GM12873 (cell line): ENCODE measurements at regions not wholly inside any gene's neighbourhood (a gene's known extent, or its start where the extent isn't known, plus 50 kb on each side); places are given as distances from the start of the nearest gene placed in this dataset.

Source experiments
- CTCF ChIP-seq: IDR thresholded peaks from 2 replicates; pipeline ENCODE4 v1.5.1; 2012; ENCODE audit warnings: low read depth, mild to moderate bottlenecking, moderate library complexity, low read length, control low read depth; ENCODE audit not compliant: insufficient read depth; ENCODE audit errors: missing control alignments

- no peak for TF ChIP-seq CTCF
Measured at GRCh38 chr18:77187189-77187588, 54.6 kb upstream of the MBP start.

- no peak for TF ChIP-seq CTCF
Measured at GRCh38 chr18:77191071-77191751, 58.4 kb upstream of the GALR1 start.

GRCh38 chr18:77197073-77197472 is 52.6 kb upstream of the GALR1 start:
- peak; percentile 42 for TF ChIP-seq CTCF

GRCh38 chr18:77198663-77199062 is 51.0 kb upstream of the GALR1 start:
- no peak for TF ChIP-seq CTCF

GRCh38 chr18:77199707-77200106 is 49.9 kb upstream of the GALR1 start:
- TF ChIP-seq CTCF = no peak
